ENCODE measurements at regions not wholly inside any gene's neighbourhood (a gene's known extent, or its start where the extent isn't known, plus 50 kb on each side); places are given as distances from the start of the nearest gene placed in this dataset.
"Not testable (repeated sequence)": the region's sequence is repeated elsewhere in the genome, so short reads cannot be mapped to it uniquely, and the experiment has no call there.

GRCh38 chr1:213539464-213539863 lies 448.3 kb upstream of the PROX1 start:
- no peak for DNase-seq

DNA sequence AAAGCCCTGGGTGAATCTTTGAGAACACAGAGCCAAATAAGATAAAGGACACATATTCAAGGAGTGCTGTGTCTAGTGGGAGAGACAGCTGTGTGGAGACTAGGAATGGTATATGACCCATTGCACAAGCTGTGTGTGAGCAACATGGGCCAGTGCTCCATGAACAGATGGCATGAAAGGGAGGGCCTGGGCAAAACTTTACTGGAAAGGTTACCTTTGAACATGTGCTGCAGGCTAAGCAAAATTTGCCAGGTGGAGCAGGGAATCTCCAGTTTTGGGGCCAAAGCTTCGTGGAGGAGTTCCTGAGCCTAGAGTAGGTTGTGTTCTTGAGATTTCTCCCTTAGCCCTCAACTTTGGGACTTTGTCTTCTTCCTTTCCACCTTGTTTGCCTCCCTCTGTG lies 446.1 kb upstream of the PROX1 start:
- DNase-seq, result no peak

DNA sequence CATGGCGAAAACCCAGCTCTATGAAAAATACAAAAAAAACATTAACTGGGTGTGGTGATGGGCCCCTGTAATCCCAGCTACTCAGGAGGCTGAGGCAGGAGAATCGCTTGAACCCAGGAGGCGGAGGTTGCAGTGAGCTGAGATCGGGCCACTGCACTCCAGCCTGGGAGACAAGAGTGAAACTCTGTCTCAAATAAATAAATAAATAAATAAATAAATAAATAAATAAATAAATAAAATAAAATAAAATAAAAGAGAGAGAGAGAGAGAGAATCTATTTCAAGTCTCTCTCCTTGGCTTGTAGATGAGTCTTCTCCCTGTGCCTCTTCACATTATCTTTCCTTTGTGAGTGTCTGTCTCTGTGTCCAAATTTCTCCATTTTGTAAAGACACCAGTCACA lies 442.6 kb upstream of the PROX1 start:
- DNase-seq, result not testable (repeated sequence)

DNA sequence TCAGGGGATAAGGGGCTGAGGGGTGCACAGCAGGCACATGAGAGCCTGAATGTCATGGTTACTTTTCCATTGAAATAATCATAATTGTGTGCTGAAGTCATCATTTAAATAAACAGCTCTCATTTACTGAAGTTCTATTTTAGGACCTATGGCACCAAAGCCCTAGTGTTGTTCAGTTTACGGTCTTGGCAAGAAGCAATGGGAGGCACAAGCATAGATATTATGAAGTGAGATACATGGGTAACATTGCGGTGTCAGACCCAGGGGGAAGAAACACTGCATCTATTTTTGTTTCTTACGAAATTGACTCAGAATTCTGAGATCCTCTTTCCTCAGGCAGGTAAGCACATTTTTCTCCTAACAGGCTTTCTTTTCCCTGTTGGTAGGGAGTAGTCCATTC lies 437.8 kb upstream of the PROX1 start:
- no peak for DNase-seq

- no peak for DNase-seq
Measured at GRCh38 chr1:213550804-213551203, 437.0 kb upstream of the PROX1 start.

GRCh38 chr1:213552045-213552444 lies 435.7 kb upstream of the PROX1 start:
- DNase-seq, result no peak

DNA sequence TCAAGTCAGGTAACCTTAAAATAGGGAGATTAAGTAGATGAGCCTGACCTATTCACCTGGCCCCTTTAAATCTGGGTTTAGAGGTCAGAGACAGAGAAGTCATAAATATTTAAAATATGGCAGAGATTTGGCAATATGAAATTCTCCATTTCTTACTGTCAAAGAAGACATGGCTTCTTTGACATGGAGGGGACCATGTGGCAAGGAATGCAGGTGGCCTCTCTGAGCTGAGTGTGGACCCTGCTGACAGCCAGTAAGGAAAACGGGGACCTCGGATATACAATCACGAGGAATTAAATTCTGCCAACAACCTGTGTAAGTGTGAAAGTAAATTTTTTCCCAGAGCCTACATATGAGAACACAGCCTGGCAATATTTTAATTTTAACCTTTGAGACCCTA lies 427.5 kb upstream of the PROX1 start:
- no peak for DNase-seq

DNA sequence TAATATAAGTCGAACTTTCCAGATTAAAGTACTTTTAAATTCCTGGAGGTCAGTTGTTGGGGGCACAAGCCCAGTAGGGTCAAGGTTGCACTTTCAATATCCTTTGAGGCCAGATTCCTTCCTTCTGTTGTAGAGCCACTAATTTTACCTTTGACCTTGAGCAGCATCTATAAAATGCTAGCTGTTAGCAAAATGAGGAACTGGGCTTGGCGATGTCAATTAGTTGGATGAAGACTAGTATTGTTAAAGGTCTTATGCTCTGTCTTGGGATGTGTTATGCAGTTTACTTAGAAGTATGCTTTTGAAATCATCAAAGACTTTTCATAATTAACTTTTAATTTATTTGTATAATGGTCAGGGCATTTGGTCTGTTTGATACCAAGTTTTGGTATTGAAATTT lies 425.9 kb upstream of the PROX1 start:
- no peak for DNase-seq

- no peak for DNase-seq
Measured at GRCh38 chr1:213564215-213564659, 423.5 kb upstream of the PROX1 start.

GRCh38 chr1:213568929-213569815 lies 418.6 kb upstream of the PROX1 start:
- DNase-seq, result no peak

- no peak for DNase-seq
Measured at GRCh38 chr1:213569816-213570150, 418.0 kb upstream of the PROX1 start.

DNA sequence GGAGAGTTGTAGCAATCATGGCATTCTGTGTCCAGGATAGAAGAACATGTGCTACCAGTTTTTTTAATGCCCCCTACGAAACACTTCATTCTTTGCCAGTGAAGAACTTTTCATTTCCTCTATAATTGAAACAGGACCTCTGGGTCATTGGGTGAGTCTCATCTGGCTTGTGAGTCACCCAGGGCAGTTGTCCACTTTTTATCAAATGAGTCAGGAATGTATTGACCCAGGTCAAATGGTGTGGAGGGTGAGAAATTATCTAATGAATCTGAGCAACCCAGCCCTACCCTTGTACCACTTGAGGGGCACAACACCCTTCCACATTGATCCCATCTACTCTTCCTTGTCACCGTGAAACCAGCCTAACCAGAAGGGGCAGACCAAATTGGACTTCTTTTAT lies 417.3 kb upstream of the PROX1 start:
- DNase-seq, result no peak

GRCh38 chr1:213571419-213571818 lies 416.4 kb upstream of the PROX1 start:
- DNase-seq, result no peak

- DNase-seq, result no peak
Measured at GRCh38 chr1:213571843-213572242, 415.9 kb upstream of the PROX1 start.

GRCh38 chr1:213572912-213573647 lies 414.7 kb upstream of the PROX1 start:
- no peak for DNase-seq

DNA sequence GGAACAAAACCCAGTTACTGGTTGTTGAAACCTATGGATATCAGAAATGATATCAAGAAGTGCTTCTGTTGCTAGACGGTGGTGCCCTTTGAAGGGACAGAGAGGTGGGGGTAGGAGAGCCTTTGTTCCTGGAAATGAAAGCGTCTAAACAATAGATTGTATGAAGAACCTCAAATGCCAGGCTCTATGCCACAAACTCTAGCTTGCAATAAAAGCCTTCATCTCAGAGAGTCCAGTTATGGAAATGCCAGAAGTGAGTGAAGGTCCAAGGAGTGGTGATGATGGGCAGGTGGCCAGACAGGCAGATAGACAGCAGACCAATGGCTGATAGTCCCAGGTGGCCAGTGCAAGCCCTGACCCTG lies 414.1 kb upstream of the PROX1 start:
- no peak for DNase-seq

GRCh38 chr1:213582976-213583567 lies 404.7 kb upstream of the PROX1 start:
- DNase-seq, result no peak

GRCh38 chr1:213584272-213584671 lies 403.5 kb upstream of the PROX1 start:
- DNase-seq, result no peak

- DNase-seq, result no peak
Measured at GRCh38 chr1:213585402-213585801, 402.4 kb upstream of the PROX1 start.

GRCh38 chr1:213585959-213586586 lies 401.7 kb upstream of the PROX1 start:
- DNase-seq, result no peak

DNA sequence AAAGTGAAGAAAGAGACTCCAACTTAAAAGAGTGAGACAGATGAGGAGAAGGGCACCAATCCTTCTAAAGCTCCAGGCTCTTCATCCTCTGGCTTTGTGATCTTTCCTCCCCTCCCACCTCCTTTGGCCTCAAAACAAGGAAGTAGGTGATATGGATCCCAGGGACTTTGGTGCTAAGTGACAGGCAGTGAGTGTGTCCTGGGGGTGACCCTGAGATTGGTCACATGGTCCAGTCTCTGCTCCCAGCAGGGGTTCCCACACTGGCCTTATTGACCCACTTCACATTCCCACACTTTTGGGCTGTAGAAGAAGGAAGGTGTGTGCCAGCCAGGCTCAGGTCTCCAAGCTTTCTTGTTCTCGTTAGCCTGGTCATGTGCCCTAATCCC lies 401.2 kb upstream of the PROX1 start:
- DNase-seq, result no peak

GRCh38 chr1:213596729-213597128 lies 391.0 kb upstream of the PROX1 start:
- DNase-seq, result no peak

- no peak for DNase-seq
Measured at GRCh38 chr1:213598263-213598662, 389.5 kb upstream of the PROX1 start.

GRCh38 chr1:213600879-213601278 lies 386.9 kb upstream of the PROX1 start:
- no peak for DNase-seq
